ENCODE measurements at regions not wholly inside any gene's neighbourhood (a gene's known extent, or its start where the extent isn't known, plus 50 kb on each side); places are given as distances from the start of the nearest gene placed in this dataset.

DNA sequence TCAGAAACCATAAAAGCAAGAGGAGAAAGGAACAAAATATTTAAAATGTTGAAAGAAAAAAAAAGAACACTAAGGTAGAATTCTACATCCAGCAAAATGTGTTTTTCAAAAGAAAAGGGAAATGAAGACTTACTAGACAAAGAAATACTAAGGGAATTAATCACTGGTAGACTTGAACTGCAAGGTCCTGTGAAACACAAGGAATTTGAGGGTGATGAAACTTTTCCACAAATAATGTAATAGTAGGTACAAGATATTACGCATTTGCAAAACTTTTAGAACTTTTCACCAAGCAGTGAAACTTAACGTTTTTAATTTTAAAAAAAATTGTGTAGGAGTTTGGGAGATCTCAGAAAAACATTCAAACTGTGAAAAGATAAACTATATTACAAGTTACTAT is 180.3 kb upstream of the MAGEB16 start:
- Histone ChIP-seq H3K4me1 (ENCODE audit: insufficient read depth, low read length, severe bottlenecking) (no peaks in the 10 kb centered on the region), H3K9me2 (ENCODE audit: low read depth, low read length) (no peaks in the 10 kb centered on the region), H3K36me3 (ENCODE audit: insufficient read depth, low read length) (no peaks in the 10 kb centered on the region), H3K27ac (ENCODE audit: low read depth, low read length, poor library complexity, severe bottlenecking) (no peak overlapping the region), H3K9me3 (ENCODE audit: low read length) (no peaks in the 10 kb centered on the region), H3F3A (ENCODE audit: insufficient read depth, low read length) (no peaks in the 10 kb centered on the region), H3K4me2 (ENCODE audit: low read length) (no peak overlapping the region), H4K20me1 (ENCODE audit: insufficient read depth, low read length) (no peaks in the 10 kb centered on the region), H3K4me3 (ENCODE audit: low read depth, low read length, poor library complexity, severe bottlenecking) (no peak overlapping the region), H3K79me2 (ENCODE audit: insufficient read depth, low read length) (no peaks in the 10 kb centered on the region), H3K27me3 (ENCODE audit: insufficient read depth, low read length) (no peaks in the 10 kb centered on the region), H3K9ac (ENCODE audit: low read length) (no peak overlapping the region), H2AFZ (ENCODE audit: low read length) (no peak overlapping the region)
- TF ChIP-seq, protein P1, sequence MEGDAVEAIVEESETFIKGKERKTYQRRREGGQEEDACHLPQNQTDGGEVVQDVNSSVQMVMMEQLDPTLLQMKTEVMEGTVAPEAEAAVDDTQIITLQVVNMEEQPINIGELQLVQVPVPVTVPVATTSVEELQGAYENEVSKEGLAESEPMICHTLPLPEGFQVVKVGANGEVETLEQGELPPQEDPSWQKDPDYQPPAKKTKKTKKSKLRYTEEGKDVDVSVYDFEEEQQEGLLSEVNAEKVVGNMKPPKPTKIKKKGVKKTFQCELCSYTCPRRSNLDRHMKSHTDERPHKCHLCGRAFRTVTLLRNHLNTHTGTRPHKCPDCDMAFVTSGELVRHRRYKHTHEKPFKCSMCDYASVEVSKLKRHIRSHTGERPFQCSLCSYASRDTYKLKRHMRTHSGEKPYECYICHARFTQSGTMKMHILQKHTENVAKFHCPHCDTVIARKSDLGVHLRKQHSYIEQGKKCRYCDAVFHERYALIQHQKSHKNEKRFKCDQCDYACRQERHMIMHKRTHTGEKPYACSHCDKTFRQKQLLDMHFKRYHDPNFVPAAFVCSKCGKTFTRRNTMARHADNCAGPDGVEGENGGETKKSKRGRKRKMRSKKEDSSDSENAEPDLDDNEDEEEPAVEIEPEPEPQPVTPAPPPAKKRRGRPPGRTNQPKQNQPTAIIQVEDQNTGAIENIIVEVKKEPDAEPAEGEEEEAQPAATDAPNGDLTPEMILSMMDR (IDR thresholded peaks at IDR 0.05; ENCODE audit: low read length), result no peak
- TF ChIP-seq EZH2 (IDR thresholded peaks at IDR 0.05; ENCODE audit: borderline replicate concordance, low read length), result no peak

DNA sequence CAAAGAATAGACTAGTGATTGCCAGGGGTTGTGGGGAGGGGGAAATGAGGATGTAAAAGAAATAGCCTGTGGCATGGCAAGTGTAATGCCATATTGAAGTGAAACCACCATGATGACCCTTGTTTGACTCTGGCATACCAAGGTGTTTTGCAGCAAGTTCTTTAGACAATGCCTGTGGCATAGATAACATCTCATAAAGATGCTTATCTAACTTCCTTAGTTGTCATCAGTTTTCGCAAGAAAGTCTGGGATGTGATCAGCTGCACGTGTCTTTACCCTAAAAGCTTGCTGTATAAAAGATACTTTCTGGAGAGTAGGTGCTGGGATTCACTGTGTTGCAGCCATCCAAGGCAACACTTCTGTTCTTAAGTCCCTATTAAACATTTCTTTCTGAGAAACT is 176.1 kb upstream of the MAGEB16 start:
- H3K27me3 ChIP-seq (ENCODE audit: insufficient read depth, low read length), result no peaks in the 10 kb centered on the region
- H3F3A ChIP-seq (ENCODE audit: insufficient read depth, low read length), result no peaks in the 10 kb centered on the region
- no peak overlapping the region for H3K4me3 ChIP-seq (ENCODE audit: low read depth, low read length, poor library complexity, severe bottlenecking)
- H2AFZ ChIP-seq (ENCODE audit: low read length), result no peak overlapping the region
- H3K4me2 ChIP-seq (ENCODE audit: low read length), result no peak overlapping the region
- no peak overlapping the region for H3K27ac ChIP-seq (ENCODE audit: low read depth, low read length, poor library complexity, severe bottlenecking)
- no peak overlapping the region for H3K9ac ChIP-seq (ENCODE audit: low read length)
- no peaks in the 10 kb centered on the region for H3K9me2 ChIP-seq (ENCODE audit: low read depth, low read length)
- no peaks in the 10 kb centered on the region for H4K20me1 ChIP-seq (ENCODE audit: insufficient read depth, low read length)
- TF ChIP-seq EZH2 (IDR thresholded peaks at IDR 0.05; ENCODE audit: borderline replicate concordance, low read length), result no peak
- TF ChIP-seq, protein P1 (IDR thresholded peaks at IDR 0.05; ENCODE audit: low read length), result no peak
- no peaks in the 10 kb centered on the region for H3K36me3 ChIP-seq (ENCODE audit: insufficient read depth, low read length)
- no peaks in the 10 kb centered on the region for H3K9me3 ChIP-seq (ENCODE audit: low read length)
- no peaks in the 10 kb centered on the region for H3K79me2 ChIP-seq (ENCODE audit: insufficient read depth, low read length)
- H3K4me1 ChIP-seq (ENCODE audit: insufficient read depth, low read length, severe bottlenecking), result no peaks in the 10 kb centered on the region

DNA sequence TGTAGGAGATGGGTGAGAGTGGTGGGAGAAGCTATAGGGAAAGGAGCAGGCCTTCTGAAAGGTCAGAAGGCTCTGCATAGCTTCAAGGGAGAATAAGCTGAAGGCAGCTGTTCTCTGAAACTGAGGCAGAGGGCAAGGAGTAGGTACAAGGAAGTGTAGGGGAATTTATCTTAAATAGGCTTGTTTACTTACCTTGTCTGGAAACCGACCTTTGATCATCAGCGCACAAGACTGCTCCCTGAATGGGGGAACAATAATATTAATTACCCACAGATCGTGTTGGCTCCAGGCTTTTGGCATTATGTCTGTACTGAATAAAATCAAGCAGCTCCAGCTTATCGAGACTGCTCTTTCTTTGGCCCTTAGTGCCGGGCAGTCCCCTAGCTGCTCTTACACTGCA is 175.5 kb upstream of the MAGEB16 start:
- H3K4me2 ChIP-seq (ENCODE audit: low read length), result no peak overlapping the region
- no peak overlapping the region for H3K27ac ChIP-seq (ENCODE audit: low read depth, low read length, poor library complexity, severe bottlenecking)
- H3K9ac ChIP-seq (ENCODE audit: low read length), result no peak overlapping the region

More for the DNA sequence above, 175.5 kb upstream of the MAGEB16 start:
- no peaks in the 10 kb centered on the region for H3K27me3 ChIP-seq (ENCODE audit: insufficient read depth, low read length)
- H3K36me3 ChIP-seq (ENCODE audit: insufficient read depth, low read length), result no peaks in the 10 kb centered on the region
- H3K9me2 ChIP-seq (ENCODE audit: low read depth, low read length), result no peaks in the 10 kb centered on the region
- no peaks in the 10 kb centered on the region for H3K79me2 ChIP-seq (ENCODE audit: insufficient read depth, low read length)
- TF ChIP-seq EZH2 (IDR thresholded peaks at IDR 0.05; ENCODE audit: borderline replicate concordance, low read length), result no peak
- TF ChIP-seq, protein P1 (IDR thresholded peaks at IDR 0.05; ENCODE audit: low read length), result no peak
- H3K4me1 ChIP-seq (ENCODE audit: insufficient read depth, low read length, severe bottlenecking), result no peaks in the 10 kb centered on the region
- no peaks in the 10 kb centered on the region for H4K20me1 ChIP-seq (ENCODE audit: insufficient read depth, low read length)
- no peaks in the 10 kb centered on the region for H3F3A ChIP-seq (ENCODE audit: insufficient read depth, low read length)
- H3K4me3 ChIP-seq (ENCODE audit: low read depth, low read length, poor library complexity, severe bottlenecking), result no peak overlapping the region
- no peak overlapping the region for H2AFZ ChIP-seq (ENCODE audit: low read length)
- no peaks in the 10 kb centered on the region for H3K9me3 ChIP-seq (ENCODE audit: low read length)
